Right lobe of liver (tissue), 4 donors: ENCODE measurements at regions not wholly inside any gene's neighbourhood (a gene's known extent, or its start where the extent isn't known, plus 50 kb on each side); places are given as distances from the start of the nearest gene placed in this dataset.

Experiments
- CTCF ChIP-seq, 4 donors: fragments of 200-600 bp in 3 of 4; fragments of 450-650 bp in 1 of 4; IDR thresholded peaks; one replicate each; pipeline versions ENCODE4 v1.5.1 to v1.8.0; 2016 to 2022; ENCODE audit warnings: antibody characterized with exemption in 4 of 4, mild to moderate bottlenecking in 2 of 4
- POLR2A ChIP-seq: fragments of 450-650 bp; IDR thresholded peaks from one replicate; pipeline ENCODE4 v1.6.1; 2017; ENCODE audit warnings: antibody characterized with exemption, mild to moderate bottlenecking
- donor health status: DM: no; HTN: no; CAD: no.
- donor health status: DM: no; HTN: no; CAD: no.
- donor health status: DM: no; HTN: yes; CAD: no.

GRCh38 chr18:72601944-72602343 lies 57.8 kb upstream of the CBLN2 start:
- no peak for TF ChIP-seq CTCF (IDR thresholded peaks at IDR 0.05)
- no peak for TF ChIP-seq POLR2A
